Right forelimb (tissue), 1 donor: ENCODE measurements at regions not wholly inside any gene's neighbourhood (a gene's known extent, or its start where the extent isn't known, plus 50 kb on each side); places are given as distances from the start of the nearest gene placed in this dataset.
"Not testable (repeated sequence)": the region's sequence is repeated elsewhere in the genome, so short reads cannot be mapped to it uniquely, and the experiment has no call there.

Experiments
- DNase-seq: peaks from one replicate; pipeline ENCODE4 v3.0.0-alpha.2; 2018

DNA sequence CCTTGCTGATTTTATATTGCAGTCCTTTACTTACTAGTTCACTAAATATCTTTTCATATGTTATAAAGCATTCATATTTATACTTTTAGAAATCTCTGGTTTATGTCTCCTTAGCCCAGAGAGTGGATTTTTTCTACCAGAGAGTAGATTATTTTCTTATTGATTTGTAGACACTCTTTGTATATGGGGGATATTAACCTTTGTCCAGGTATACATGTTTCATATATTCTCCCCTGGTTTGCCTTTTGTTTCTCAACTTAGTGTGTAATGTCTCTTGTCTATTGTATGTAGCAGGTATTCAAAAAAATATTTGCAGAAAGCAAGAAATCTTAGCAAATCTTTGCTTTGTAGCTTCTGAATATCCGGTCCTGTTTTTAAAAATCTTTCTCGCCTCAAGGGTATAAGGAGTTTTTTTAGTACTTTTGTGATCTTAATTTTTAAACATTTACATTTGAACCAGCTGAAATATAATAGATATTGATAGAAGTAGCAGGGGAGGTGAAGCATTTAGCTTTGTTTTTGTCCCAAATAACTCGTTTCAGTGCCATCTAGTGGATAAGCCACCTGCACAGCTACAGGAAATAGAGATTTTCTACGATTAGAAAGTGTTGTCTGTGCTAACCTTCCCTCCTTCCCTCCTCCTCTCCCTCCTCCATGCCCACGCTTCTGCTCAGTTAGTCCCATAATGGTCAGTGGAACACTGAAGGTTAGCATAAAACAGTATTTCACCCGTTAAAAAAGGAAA lies 97.0 kb downstream of the PHETA1 start:
- DNase-seq = no peak

DNA sequence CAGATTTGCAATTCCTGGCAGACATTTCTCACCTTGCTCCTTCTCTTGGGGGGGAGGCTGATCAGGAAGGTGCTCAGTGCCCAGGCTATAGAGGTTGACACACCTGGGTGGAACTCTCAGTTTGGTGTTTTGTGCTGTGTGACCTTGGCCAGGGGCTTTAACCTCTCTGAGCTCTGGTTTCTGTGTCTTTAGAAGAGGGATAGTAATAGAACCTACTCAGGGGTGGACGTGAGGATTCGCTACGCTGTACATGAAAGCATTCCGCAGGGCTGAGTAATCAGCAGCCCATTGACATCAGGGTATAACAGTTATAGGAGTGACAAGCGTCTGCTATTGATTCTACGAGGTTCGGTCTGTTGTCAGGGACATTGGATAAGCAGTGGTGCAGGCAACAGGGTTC lies 98.1 kb downstream of the PHETA1 start:
- DNase-seq = no peak

DNA sequence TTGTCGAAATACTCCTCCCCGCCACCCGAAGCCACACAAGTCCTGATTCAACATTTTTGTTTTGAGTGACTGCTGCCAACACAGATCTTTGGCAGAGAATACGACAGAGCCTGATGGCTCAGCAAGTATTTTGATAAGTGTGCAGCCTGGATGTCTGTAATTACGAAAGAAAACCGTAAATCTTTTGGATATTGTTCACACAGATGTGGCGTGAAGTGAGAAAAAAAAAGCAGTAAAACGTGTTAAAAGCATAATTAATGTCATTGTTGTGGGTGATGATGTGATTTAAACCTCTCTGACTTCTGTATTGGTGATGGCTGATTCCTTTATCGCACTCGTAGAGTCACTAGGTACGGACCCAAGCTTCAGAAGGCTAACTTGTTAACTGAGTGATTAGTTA lies 98.7 kb downstream of the PHETA1 start:
- DNase-seq = no peak

DNA sequence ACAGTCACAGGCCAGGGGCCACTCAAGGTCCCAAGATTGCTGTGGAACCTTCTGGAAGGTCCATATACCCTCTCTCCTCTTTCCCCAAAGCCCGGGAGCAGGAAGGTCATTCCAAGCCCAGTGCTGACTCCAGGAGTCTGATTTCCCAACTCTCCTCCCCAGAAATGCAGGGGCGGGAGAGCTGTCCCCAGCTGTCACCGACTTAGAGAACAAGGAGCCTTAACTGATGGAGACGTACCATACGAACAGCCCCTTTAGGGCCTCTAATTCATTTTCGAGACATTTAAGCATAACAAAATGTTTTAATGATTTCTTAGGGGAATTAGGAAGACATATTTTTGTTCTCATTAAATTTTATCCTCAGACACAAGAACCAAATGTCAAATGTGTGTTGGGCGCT lies 99.2 kb downstream of the PHETA1 start:
- no peak for DNase-seq

DNA sequence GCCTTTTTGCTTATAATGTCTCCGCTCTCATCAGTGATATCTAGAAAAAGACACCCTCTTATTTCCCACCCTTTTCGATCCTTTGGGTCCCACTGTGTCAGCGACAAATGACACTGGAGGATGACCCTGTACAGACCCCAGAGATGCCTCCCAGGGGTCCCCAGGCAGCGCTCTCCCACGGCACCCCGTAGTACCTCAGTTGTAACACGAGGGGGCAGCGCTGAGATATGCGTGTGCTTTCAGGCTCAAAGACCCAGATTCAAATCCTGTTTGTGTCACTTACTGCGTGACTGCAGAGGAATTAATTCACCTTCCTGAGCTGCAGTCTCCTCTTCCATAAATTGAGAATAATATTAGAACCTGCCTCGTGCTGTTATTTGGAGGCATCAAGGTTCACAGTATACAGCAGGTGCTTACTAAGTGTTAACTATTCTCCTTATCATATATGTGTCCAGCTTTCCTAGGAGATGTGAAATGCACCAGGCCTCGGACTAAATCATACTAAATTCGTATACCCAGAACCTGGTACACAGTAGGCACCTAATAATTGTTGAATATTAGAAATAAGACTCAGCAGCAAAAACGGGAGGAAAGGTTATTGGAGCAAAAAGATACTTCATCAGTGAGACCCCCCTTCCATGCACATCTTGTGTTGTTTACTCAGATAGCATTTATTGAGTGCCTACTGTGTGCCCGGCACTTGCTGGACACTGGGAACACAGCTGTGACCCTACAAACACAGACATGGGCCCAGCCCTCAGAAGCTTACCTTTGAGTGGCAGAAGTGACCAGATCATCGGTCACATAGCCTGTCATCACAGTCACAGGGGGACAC lies 99.9 kb downstream of the PHETA1 start:
- DNase-seq = no peak

DNA sequence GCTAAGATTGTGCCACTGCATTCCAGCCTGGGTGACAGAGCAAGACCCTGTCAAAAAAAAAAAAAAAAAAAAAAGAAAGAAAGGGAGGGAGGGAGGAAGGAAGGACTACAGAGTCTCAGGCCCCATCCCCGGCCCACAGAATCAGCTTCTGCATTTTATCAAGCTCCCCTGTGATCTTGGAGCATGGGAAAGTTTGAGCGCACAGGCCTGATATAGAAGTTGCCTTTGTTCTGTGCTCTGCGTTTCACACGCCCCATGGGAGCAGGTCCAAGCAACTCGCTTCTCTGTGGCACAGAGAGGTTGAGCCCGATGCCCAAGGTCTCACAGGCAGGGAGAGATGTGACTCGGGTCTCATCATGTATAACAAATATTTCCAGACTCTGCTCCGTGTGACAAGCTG lies 101.8 kb downstream of the PHETA1 start:
- DNase-seq = no peak

DNA sequence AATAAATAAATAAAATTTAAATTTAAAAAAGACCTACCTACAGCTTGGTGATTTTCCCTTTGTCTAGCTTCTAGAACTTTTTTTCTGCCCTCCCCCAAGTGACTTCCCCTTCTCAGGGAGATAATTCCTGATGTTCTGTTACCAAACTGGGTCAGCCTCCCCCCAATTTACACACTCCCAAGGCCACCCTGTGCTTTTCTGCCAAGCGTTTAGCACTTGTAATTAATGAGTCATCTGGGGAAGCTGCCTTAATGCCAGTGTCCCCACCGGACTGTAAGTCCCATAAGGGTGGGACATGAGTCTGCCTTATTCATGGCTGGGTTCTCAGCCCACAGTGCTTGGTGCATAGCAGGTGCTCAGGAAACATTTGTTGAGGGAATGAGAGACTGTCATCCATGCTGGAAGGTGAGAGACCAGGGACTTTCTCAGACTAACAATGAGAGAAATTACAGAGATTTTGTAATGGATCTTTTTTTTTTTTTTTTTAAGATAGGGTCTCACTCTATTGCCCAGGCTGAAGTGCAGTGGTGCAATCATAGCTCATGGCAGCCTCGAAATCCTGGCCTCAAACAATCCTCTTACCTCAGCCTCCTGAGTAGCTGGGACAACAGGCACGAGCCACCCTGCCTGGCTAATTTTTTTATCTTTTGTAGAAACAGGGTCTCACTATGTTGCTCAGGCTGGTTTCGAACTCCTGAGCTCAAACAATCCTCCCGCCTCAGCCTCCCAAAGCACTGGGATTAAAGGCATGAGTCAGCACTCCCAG lies 106.8 kb downstream of the PHETA1 start:
- no peak for DNase-seq

DNA sequence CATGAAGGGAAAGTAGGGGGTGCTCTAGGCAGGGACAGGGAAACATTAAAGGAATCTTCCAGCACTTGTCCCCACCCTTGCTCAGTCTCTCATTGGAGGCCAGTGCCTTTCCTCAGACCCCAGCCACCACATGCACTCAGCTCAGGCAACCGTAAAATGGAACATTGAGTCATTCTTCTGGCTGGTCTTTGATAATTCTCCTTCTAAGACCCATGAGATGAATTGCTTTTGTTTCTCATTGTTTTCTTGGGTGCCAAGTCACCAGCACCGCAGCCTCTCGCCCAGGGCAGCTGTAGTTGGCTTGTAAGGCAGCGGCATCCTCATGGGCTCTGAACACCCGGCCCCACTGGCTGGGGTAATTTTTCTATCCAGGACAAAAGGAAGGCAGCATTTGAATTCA lies 108.2 kb downstream of the PHETA1 start:
- DNase-seq = no peak

DNA sequence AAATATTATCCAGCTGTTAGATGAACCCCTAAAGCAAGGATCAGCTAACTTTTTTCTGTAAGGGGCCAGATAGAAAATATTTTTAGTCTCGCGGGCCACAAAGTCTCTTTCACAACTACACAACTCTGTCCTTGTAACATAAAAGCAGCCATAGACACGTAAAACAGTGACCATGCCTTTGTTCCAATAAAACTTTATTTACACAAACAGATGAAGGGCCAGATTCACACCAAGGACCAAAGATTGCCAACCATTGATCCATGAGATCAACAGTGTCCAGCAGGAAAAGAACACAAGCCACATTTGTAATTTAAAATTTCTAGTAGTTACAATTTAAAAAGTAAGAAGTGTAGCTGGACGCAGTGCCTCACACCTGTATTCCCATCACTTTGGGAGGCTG lies 109.7 kb downstream of the PHETA1 start:
- DNase-seq = no peak

DNA sequence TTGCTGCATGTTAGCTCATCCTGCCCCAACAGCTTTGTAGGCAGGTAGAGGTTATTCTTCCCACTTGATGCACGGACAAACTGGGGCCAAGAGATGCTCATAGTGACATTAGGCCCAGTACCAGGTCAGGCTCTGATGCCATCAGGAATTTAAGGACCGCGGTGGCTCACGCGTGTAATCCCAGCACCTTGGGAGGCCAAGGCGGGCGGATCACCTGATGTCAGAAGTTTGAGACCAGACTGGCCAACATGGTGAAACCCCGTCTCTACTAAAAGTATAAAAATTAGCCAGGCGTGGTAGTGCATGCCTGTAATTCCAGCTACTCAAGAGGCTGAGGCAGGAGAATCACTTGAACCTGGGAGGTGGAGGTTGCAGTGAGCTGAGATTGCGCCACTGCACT lies 110.8 kb downstream of the PHETA1 start:
- DNase-seq = not testable (repeated sequence)

DNA sequence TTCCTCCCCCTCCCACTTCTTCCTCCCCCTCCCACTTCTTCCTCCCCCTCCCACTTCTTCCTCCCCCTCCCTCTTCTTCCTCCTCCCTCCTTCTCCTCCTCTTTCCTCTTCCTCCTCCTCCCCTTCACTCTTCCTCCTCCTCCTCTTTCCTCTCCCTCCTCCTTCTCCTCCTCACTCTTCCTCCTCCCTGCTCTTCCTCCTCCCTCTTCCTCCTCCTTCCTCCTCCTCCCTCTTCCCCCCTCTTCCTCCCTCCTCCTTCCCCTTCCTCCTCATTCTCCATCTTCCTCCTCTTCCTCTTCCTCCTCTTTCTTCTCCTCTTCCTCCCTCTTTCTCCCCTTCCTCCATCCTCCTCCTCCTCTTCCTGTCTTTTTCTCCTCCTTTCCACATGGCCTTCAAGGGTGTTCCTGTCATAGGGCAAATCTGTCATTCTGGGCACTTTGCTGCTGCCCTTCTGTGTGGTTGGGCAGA lies 111.4 kb downstream of the PHETA1 start:
- no peak for DNase-seq

DNA sequence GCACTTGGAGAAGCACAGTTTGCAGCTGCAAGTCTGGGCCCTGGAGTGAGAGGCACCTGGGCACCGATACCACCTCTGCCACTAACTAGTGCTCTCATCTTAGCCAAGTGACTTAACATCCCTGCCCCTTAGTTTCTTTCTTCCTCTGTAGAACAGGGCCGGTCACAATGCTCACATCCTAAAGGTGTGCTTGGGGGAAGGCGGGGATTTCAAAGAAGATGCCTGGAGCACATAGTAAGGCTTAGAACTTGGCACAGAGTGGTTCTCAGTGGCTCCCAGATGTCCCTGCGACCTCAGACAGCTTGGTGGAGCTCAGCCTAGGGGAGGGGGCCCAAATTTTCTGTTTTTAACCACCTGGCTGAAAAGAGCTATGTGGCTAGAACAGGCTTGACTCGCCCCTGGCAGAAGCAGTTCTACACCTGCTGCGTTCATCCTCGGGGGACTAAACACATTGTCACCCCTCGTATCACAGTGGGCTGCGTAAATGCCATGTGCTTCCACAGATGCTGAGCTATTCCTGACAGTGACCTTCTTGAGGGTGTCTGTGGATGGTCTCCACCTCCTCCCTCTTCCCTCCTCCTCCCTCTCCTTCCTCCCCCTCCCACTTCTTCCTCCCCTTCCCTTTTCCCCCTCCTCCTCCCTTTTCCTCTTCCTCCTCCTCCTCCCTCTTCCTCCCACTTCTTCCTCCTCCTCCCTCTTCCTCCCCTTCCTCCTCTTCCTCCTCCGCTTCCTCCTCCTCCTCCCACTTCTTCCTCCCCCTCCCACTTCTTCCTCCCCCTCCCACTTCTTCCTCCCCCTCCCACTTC lies 112.1 kb downstream of the PHETA1 start:
- no peak for DNase-seq

DNA sequence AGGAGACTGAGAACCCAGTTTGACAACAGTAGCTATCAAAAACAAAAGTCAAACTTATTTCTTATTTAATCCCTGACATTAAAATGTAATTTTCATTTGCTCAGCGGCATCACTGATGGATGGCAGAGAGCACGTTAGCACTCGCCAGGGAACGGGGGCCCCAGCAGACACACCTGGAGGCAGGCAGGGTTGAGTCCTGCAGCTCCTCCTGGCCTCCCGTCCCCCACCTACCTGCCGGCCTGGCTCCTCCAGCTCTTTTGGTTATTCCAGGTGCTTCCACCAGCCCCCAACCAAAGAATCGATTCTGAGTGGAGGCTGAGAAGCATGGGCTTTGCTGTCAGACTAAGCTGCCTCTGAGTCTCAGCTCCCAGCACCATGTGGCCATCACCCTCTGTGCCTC lies 113.6 kb downstream of the PHETA1 start:
- DNase-seq = no peak

DNA sequence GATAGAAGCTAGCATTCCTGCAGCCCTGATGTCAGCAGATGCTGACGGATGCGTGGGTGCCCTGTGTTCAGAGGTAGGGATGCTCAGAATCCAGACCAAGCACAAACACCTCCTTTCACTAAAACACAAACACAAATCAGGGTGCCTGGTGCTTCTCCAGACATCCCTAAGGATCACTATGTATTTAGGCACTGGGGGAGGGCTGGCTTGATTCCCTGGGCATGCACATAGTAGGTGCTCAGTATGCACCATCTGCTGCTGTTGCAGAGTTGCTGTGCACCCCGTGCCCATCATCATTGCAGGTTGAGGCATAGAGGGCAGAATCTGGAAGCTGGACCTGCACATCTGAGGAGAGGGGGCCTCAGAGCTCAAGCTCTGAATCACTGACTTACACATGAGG lies 114.8 kb downstream of the PHETA1 start:
- no peak for DNase-seq

DNA sequence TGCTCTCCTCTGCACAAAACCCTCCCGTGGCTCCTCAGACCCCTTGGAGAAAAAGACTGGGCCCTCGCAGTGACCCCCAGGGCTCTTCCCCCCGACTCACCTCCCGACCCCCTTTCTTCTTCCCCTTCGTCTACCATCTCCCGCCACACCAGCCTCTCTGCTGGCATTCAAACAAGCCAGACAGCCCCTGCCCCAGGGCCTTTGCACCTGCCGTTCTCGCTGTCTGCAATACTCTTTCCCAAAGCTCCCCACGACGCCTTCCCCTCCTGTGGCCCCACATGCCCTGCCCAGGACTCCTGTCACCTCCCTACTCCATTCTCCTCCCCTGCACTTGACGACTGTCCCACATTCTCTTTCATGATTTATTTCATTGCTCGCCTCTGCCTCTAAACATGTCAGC lies 115.7 kb downstream of the PHETA1 start:
- no peak for DNase-seq

DNA sequence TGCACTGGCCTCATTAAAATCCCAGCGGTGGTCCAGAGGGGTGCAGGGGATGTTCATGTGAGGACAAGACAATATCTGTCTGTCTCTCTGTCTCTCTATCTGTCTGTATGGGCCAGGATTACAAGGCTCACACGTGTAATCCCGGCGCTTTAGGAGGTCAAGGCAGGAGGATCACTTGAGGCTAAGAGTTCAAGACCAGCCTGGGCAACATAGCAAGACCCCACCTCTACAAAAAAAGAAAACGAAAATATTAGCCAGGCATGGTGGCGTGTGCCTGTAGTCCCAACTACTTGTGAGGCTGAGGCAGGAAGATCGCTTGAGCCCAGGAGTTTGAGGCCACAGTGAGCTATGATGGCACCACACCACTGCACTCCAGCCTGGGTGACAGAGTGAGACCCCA lies 117.1 kb downstream of the PHETA1 start:
- no peak for DNase-seq

DNA sequence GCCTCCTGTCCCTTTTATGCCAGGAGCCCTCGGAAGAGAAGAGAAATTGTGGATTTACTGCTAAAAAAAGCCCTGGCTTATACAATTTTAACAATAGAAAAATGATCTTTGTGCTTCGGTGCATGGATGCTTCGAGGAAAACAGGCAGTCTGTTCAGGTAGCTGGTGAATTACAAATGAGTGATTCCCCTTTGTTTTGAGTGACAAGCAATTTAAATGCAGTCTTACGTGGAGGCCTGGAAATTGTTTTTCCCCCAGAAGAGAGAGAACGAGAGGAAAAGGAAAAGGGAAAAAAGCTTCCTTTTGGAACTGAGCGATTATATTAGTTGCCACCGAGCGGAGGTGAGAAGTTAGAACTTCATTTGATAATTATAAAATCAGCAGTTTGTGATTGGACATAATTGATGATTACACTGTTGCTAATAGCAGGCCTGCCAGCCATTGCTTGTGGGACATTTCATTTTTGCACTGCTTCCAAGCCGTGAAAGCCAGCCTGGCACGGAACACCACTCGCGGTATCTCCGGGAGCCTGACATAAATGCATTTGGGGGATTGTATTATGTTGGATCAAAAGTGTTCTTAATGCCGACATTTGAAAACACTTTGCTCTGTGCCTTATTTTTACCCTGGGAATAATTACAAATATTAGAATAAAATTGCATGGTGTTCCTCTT lies 117.7 kb downstream of the PHETA1 start:
- DNase-seq = no peak

DNA sequence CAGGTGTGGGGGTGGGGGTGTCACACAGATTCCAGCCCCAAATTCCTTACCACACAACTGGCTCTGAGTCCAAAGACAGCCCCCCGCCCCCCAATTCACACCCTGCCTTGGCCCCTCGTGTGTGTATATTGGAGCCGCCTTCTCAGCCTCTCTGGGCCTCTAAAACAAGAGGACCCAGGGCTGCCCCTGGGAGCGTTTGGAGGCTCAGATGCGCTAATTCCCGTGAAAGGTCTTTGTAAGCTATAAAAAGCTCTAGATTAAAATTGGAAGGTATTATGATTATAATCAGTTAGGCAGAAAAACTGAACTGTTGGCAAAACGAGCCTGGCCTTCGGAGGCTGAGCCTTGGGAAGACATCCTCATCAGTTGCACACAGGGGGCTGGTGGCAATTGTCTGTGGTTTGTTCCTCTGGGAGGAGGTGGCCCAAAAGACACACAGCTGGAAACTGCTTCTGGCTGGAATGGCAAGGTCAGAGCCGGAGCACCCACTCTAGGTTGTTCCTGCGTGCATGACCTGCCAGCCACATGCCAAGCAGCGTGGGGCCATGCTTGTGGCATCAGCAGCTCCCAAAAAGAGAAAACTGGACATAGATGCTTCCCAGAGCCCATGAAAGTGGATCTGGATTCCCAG lies 118.5 kb downstream of the PHETA1 start:
- DNase-seq = no peak

DNA sequence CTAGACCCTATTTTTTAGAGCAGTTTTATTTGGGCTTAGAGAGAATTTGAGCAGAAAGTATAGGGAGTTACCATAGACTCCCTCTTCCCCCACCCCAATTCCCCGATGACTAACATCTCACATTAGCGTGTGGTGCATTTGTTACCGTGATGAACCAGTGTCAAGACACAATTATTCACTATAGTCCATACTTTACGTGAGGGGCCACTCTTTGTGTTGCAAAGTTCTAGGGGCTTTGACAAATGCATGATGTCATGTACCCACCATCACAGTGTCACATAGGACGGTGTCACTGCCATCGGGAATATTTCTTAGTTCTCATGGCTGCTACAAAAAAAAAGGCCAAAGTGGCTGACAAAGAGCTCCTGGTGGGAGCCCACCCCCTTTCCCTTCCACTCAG lies 119.1 kb downstream of the PHETA1 start:
- DNase-seq = no peak

DNA sequence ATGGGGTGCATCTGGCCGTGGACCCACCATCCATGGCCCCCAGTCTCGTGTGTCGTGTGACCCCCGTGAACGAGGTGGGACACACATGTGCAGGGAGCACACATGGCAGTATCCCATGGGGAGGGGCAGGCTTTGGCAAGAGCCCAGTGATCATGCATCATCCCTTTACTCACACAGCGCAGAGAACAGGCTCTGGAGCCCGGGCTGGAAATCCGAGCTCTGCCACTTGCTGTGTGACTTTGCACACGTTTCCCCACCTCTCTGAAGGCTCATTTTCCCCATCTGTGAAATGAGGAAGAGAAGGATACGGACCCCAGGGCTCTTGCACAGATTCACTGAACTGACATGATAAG lies 119.9 kb downstream of the PHETA1 start:
- no peak for DNase-seq

DNA sequence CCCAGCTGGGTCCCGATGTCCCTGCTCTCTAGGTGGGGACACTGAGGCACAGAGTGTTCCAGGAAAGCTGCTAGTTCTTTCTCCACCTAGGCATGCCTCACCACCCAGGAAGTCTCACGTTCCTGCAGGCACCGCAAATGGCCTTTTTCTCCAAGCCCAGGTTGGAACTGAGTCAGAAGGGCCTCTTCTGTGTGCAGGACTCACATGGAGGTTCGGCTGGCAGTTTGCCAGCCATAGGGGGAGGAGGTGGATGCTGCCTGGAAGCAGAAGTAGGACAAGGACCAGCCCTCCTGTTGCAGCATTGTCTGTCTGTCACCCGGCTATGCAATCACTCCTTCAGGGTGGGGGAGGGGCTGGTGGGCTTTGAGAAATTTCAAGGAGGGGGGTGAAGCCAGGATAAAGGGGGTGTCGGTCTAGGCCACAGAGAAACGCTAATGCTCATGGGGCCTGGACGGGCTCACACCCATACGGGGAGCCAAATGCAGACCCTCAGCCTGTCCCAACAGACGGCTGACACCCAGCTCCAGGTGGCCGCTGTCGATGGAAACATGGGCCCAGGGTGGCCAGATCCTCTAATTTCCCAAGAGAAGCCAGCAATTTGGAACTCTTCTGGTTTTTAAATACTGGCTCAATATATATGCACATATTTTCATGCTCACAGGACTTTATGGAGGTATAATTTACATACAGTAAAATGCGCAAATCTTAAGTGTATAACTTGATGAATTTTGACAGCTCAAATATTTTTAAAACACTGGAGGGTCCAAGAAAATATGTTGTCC lies 120.5 kb downstream of the PHETA1 start:
- DNase-seq = no peak
